C4-2B (cell line): ENCODE measurements at regions not wholly inside any gene's neighbourhood (a gene's known extent, or its start where the extent isn't known, plus 50 kb on each side); places are given as distances from the start of the nearest gene placed in this dataset.

Experiments
- CTCF ChIP-seq: fragments of 450-650 bp; conservative IDR thresholded peaks from 2 replicates; pipeline ENCODE4 v1.5.1; 2017; ENCODE audit warnings: mild to moderate bottlenecking
- ZFX ChIP-seq: fragments of 450-650 bp; IDR thresholded peaks from 2 replicates; pipeline ENCODE4 v1.6.1; 2017

GRCh38 chr11:120054753-120055045, 83.2 kb downstream of the TRIM29 start:
- TF ChIP-seq CTCF (no peak), ZFX (no peak)
